ENCODE measurements at regions not wholly inside any gene's neighbourhood (a gene's known extent, or its start where the extent isn't known, plus 50 kb on each side); places are given as distances from the start of the nearest gene placed in this dataset.

- peak in 1 of 2 donors; percentile 62 for DNase-seq
- Histone ChIP-seq H3K9me3 (ENCODE audit: control insufficient read depth in 2 of 2, insufficient read depth in 1 of 2, low read depth in 1 of 2, low read length in 1 of 2) (peaks cover 0 to 18% of the 10 kb centered on the region in 2 donors), H3K27me3 (ENCODE audit: control insufficient read depth in 3 of 3, insufficient read depth in 3 of 3, low read length in 3 of 3) (no peaks in the 10 kb centered on the region), H3K4me3 (ENCODE audit: low read depth in 1 of 3, low read length in 3 of 3) (no peak overlapping the region), H3K4me1 (ENCODE audit: control insufficient read depth in 3 of 3, insufficient read depth in 2 of 3, low read depth in 1 of 3, low read length in 2 of 3) (no peaks in the 10 kb centered on the region), H3K36me3 (ENCODE audit: control insufficient read depth in 3 of 3, insufficient read depth in 2 of 3, low read depth in 1 of 3, low read length in 3 of 3) (no peaks in the 10 kb centered on the region), H3K27ac (ENCODE audit: low read depth in 1 of 3, low read length in 2 of 3) (peak overlapping the region in 1 of 3 donors; percentile 11)
- FAIRE-seq = no peak
- WGBS, 3 donors = 50 to 76% (median 58%) methylated on average over 2 of the region's 2 CpGs
These were observed 98.2 kb downstream of the AHR start for GRCh38 chr7:17396692-17397091.

- Histone ChIP-seq H3K4me1 (ENCODE audit: control insufficient read depth in 3 of 3, insufficient read depth in 2 of 3, low read depth in 1 of 3, low read length in 2 of 3) (peaks cover 0 to 4% (median 0%) of the 10 kb centered on the region in 3 donors), H3K4me3 (ENCODE audit: low read depth in 1 of 3, low read length in 3 of 3) (no peak overlapping the region), H3K27me3 (ENCODE audit: control insufficient read depth in 3 of 3, insufficient read depth in 3 of 3, low read length in 3 of 3) (no peaks in the 10 kb centered on the region), H3K36me3 (ENCODE audit: control insufficient read depth in 3 of 3, insufficient read depth in 2 of 3, low read depth in 1 of 3, low read length in 3 of 3) (no peaks in the 10 kb centered on the region), H3K9me3 (ENCODE audit: control insufficient read depth in 2 of 2, insufficient read depth in 1 of 2, low read depth in 1 of 2, low read length in 1 of 2) (no peaks in the 10 kb centered on the region), H3K27ac (ENCODE audit: low read depth in 1 of 3, low read length in 2 of 3) (no peak overlapping the region)
- WGBS, 3 donors = 73 to 80% (median 73%) methylated on average over 6 of the region's 6 CpGs
- no peak for DNase-seq
- FAIRE-seq = no peak
These were observed 103.6 kb downstream of the AHR start for GRCh38 chr7:17401791-17402627.

GRCh38 chr7:17402628-17403278 lies 104.3 kb downstream of the AHR start:
- Histone ChIP-seq H3K4me1 (ENCODE audit: control insufficient read depth in 3 of 3, insufficient read depth in 2 of 3, low read depth in 1 of 3, low read length in 2 of 3) (peaks cover 0 to 4% (median 0%) of the 10 kb centered on the region in 3 donors), H3K27ac (ENCODE audit: low read depth in 1 of 3, low read length in 2 of 3) (no peak overlapping the region), H3K27me3 (ENCODE audit: control insufficient read depth in 3 of 3, insufficient read depth in 3 of 3, low read length in 3 of 3) (no peaks in the 10 kb centered on the region), H3K36me3 (ENCODE audit: control insufficient read depth in 3 of 3, insufficient read depth in 2 of 3, low read depth in 1 of 3, low read length in 3 of 3) (no peaks in the 10 kb centered on the region), H3K9me3 (ENCODE audit: control insufficient read depth in 2 of 2, insufficient read depth in 1 of 2, low read depth in 1 of 2, low read length in 1 of 2) (no peaks in the 10 kb centered on the region), H3K4me3 (ENCODE audit: low read depth in 1 of 3, low read length in 3 of 3) (no peak overlapping the region)
- WGBS, 3 donors = 53 to 70% (median 65%) methylated on average over 9 of the region's 9 CpGs
- DNase-seq = no peak
- FAIRE-seq = no peak

GRCh38 chr7:17404006-17404405 lies 105.6 kb downstream of the AHR start:
- no peaks in the 10 kb centered on the region for H3K27me3 ChIP-seq (ENCODE audit: control insufficient read depth in 3 of 3, insufficient read depth in 3 of 3, low read length in 3 of 3)
- H3K27ac ChIP-seq (ENCODE audit: low read depth in 1 of 3, low read length in 2 of 3) = no peak overlapping the region
- DNase-seq (no peak), FAIRE-seq (no peak)
- WGBS, 3 donors = 34 to 58% (median 55%) methylated on average over 3 of the region's 3 CpGs
- H3K4me1 ChIP-seq (ENCODE audit: control insufficient read depth in 3 of 3, insufficient read depth in 2 of 3, low read depth in 1 of 3, low read length in 2 of 3) = peaks cover 0 to 8% (median 0%) of the 10 kb centered on the region in 3 donors
- H3K4me3 ChIP-seq (ENCODE audit: low read depth in 1 of 3, low read length in 3 of 3) = no peak overlapping the region
- H3K9me3 ChIP-seq (ENCODE audit: control insufficient read depth in 2 of 2, insufficient read depth in 1 of 2, low read depth in 1 of 2, low read length in 1 of 2) = no peaks in the 10 kb centered on the region
- no peaks in the 10 kb centered on the region for H3K36me3 ChIP-seq (ENCODE audit: control insufficient read depth in 3 of 3, insufficient read depth in 2 of 3, low read depth in 1 of 3, low read length in 3 of 3)

- Histone ChIP-seq H3K4me3 (ENCODE audit: low read depth in 1 of 3, low read length in 3 of 3) (no peak overlapping the region), H3K27ac (ENCODE audit: low read depth in 1 of 3, low read length in 2 of 3) (no peak overlapping the region), H3K4me1 (ENCODE audit: control insufficient read depth in 3 of 3, insufficient read depth in 2 of 3, low read depth in 1 of 3, low read length in 2 of 3) (peaks cover 0 to 8% (median 0%) of the 10 kb centered on the region in 3 donors), H3K9me3 (ENCODE audit: control insufficient read depth in 2 of 2, insufficient read depth in 1 of 2, low read depth in 1 of 2, low read length in 1 of 2) (no peaks in the 10 kb centered on the region), H3K27me3 (ENCODE audit: control insufficient read depth in 3 of 3, insufficient read depth in 3 of 3, low read length in 3 of 3) (no peaks in the 10 kb centered on the region), H3K36me3 (ENCODE audit: control insufficient read depth in 3 of 3, insufficient read depth in 2 of 3, low read depth in 1 of 3, low read length in 3 of 3) (no peaks in the 10 kb centered on the region)
- 73 to 80% (median 77%) methylated on average over 8 of the region's 8 CpGs for WGBS, 3 donors
- FAIRE-seq = no peak
- no peak for DNase-seq
These were observed 107.3 kb downstream of the AHR start for GRCh38 chr7:17405786-17406185.

GRCh38 chr7:17406738-17407137 lies 108.3 kb downstream of the AHR start:
- Histone ChIP-seq H3K27ac (ENCODE audit: low read depth in 1 of 3, low read length in 2 of 3) (peak overlapping the region in 1 of 3 donors; percentile 34), H3K4me1 (ENCODE audit: control insufficient read depth in 3 of 3, insufficient read depth in 2 of 3, low read depth in 1 of 3, low read length in 2 of 3) (peaks cover 0 to 8% (median 0%) of the 10 kb centered on the region in 3 donors), H3K4me3 (ENCODE audit: low read depth in 1 of 3, low read length in 3 of 3) (no peak overlapping the region), H3K27me3 (ENCODE audit: control insufficient read depth in 3 of 3, insufficient read depth in 3 of 3, low read length in 3 of 3) (no peaks in the 10 kb centered on the region), H3K9me3 (ENCODE audit: control insufficient read depth in 2 of 2, insufficient read depth in 1 of 2, low read depth in 1 of 2, low read length in 1 of 2) (no peaks in the 10 kb centered on the region), H3K36me3 (ENCODE audit: control insufficient read depth in 3 of 3, insufficient read depth in 2 of 3, low read depth in 1 of 3, low read length in 3 of 3) (no peaks in the 10 kb centered on the region)
- WGBS, 3 donors = 65 to 90% (median 85%) methylated on average over 3 of the region's 3 CpGs
- FAIRE-seq (no peak), DNase-seq (no peak)

- DNase-seq = no peak
- Histone ChIP-seq H3K36me3 (ENCODE audit: control insufficient read depth in 3 of 3, insufficient read depth in 2 of 3, low read depth in 1 of 3, low read length in 3 of 3) (no peaks in the 10 kb centered on the region), H3K4me3 (ENCODE audit: low read depth in 1 of 3, low read length in 3 of 3) (no peak overlapping the region), H3K4me1 (ENCODE audit: control insufficient read depth in 3 of 3, insufficient read depth in 2 of 3, low read depth in 1 of 3, low read length in 2 of 3) (peaks cover 0 to 4% (median 0%) of the 10 kb centered on the region in 3 donors), H3K27ac (ENCODE audit: low read depth in 1 of 3, low read length in 2 of 3) (no peak overlapping the region), H3K27me3 (ENCODE audit: control insufficient read depth in 3 of 3, insufficient read depth in 3 of 3, low read length in 3 of 3) (no peaks in the 10 kb centered on the region), H3K9me3 (ENCODE audit: control insufficient read depth in 2 of 2, insufficient read depth in 1 of 2, low read depth in 1 of 2, low read length in 1 of 2) (no peaks in the 10 kb centered on the region)
- peak; percentile 44 for FAIRE-seq
These were observed 108.8 kb downstream of the AHR start for GRCh38 chr7:17407229-17407628.

GRCh38 chr7:17408245-17408903 lies 109.9 kb downstream of the AHR start:
- H3K36me3 ChIP-seq (ENCODE audit: control insufficient read depth in 3 of 3, insufficient read depth in 2 of 3, low read depth in 1 of 3, low read length in 3 of 3) = no peaks in the 10 kb centered on the region
- H3K27ac ChIP-seq (ENCODE audit: low read depth in 1 of 3, low read length in 2 of 3) = peak overlapping the region in 2 of 3 donors; percentile 55 to 87
- FAIRE-seq = peak; percentile 96

More at GRCh38 chr7:17408245-17408903, 109.9 kb downstream of the AHR start:
- H3K27me3 ChIP-seq (ENCODE audit: control insufficient read depth in 3 of 3, insufficient read depth in 3 of 3, low read length in 3 of 3) = no peaks in the 10 kb centered on the region
- H3K4me1 ChIP-seq (ENCODE audit: control insufficient read depth in 3 of 3, insufficient read depth in 2 of 3, low read depth in 1 of 3, low read length in 2 of 3) = peaks cover 0 to 4% (median 0%) of the 10 kb centered on the region in 3 donors
- no peaks in the 10 kb centered on the region for H3K9me3 ChIP-seq (ENCODE audit: control insufficient read depth in 2 of 2, insufficient read depth in 1 of 2, low read depth in 1 of 2, low read length in 1 of 2)
- H3K4me3 ChIP-seq (ENCODE audit: low read depth in 1 of 3, low read length in 3 of 3) = no peak overlapping the region
- 11 to 40% (median 21%) methylated on average over 5 of the region's 5 CpGs for WGBS, 3 donors
- DNase-seq = peak; percentile 57 to 92
